Neuronal stem cell (in vitro differentiated cells): ENCODE measurements at regions not wholly inside any gene's neighbourhood (a gene's known extent, or its start where the extent isn't known, plus 50 kb on each side); places are given as distances from the start of the nearest gene placed in this dataset.

Experiments
- DNase-seq: peaks from one replicate; pipeline ENCODE4 v3.0.0-alpha.2; 2013; ENCODE audit warnings: low spot score
- H2AFZ ChIP-seq: one replicate; pipeline ENCODE4 v1.6.1; 2013; ENCODE audit warnings: mild to moderate bottlenecking, low read length, inconsistent platforms
- H2AK5ac ChIP-seq: 2 replicates; pipeline ENCODE4 v1.6.1; 2013; ENCODE audit warnings: low read depth, mild to moderate bottlenecking, inconsistent platforms, low read length, moderate library complexity, mixed read lengths
- H2BK120ac ChIP-seq: 2 replicates; pipeline ENCODE4 v1.6.1; 2013; ENCODE audit warnings: low read depth, mild to moderate bottlenecking, inconsistent platforms, low read length, moderate library complexity, mixed read lengths
- H2BK12ac ChIP-seq: one replicate; pipeline ENCODE4 v1.6.1; 2013; ENCODE audit warnings: low read length, inconsistent platforms
- H2BK15ac ChIP-seq: 2 replicates; pipeline ENCODE4 v1.6.1; 2013; ENCODE audit warnings: mild to moderate bottlenecking, low read length, inconsistent platforms, mixed read lengths
- H2BK5ac ChIP-seq: one replicate; pipeline ENCODE4 v1.6.1; 2013; ENCODE audit warnings: inconsistent platforms, mild to moderate bottlenecking, low read length, moderate library complexity
- H3K14ac ChIP-seq: one replicate; pipeline ENCODE4 v1.6.1; 2013; ENCODE audit warnings: low read length, inconsistent platforms
- H3K18ac ChIP-seq: 2 replicates; pipeline ENCODE4 v1.6.1; 2013; ENCODE audit warnings: low read length, inconsistent platforms
- H3K23ac ChIP-seq: 2 replicates; pipeline ENCODE4 v1.6.1; 2013; ENCODE audit warnings: low read depth, mild to moderate bottlenecking, mixed read lengths, low read length, inconsistent platforms; ENCODE audit not compliant: poor library complexity
- H3K27ac ChIP-seq: replicated peaks from 3 replicates; pipeline ENCODE4 v1.5.1; 2013; ENCODE audit warnings: low read length, inconsistent platforms
- H3K27me3 ChIP-seq, 3 experiments: 2 replicates each; pipeline ENCODE4 v1.6.1; 2013; ENCODE audit warnings: low read length in 3 of 3, mild to moderate bottlenecking in 2 of 3, inconsistent platforms in 1 of 3, low read depth in 1 of 3, mixed read lengths in 1 of 3, moderate library complexity in 1 of 3; ENCODE audit not compliant: control insufficient read depth in 3 of 3, insufficient read depth in 3 of 3
- H3K36me3 ChIP-seq, 2 donors: replicated peaks in 1 of 2; 2 replicates each; pipeline ENCODE4 v1.6.1; 2013; ENCODE audit warnings: low read length in 2 of 2; ENCODE audit not compliant: control insufficient read depth in 2 of 2, insufficient read depth in 2 of 2
- H3K4ac ChIP-seq: 2 replicates; pipeline ENCODE4 v1.6.1; 2013; ENCODE audit warnings: inconsistent platforms, mild to moderate bottlenecking, low read length, moderate library complexity
- H3K4me1 ChIP-seq, 2 donors: 1 replicate in 1 of 2; 2 replicates in 1 of 2; pipeline ENCODE4 v1.6.1; 2013; ENCODE audit warnings: low read length in 2 of 2, low read depth in 1 of 2; ENCODE audit not compliant: control insufficient read depth in 2 of 2, insufficient read depth in 1 of 2
- H3K4me2 ChIP-seq: one replicate; pipeline ENCODE4 v1.6.1; 2013; ENCODE audit warnings: mild to moderate bottlenecking, low read length, inconsistent platforms; ENCODE audit not compliant: insufficient read depth, poor library complexity, severe bottlenecking
- H3K4me3 ChIP-seq, 2 donors: 2 replicates each; pipeline ENCODE4 v1.5.1; 2013; ENCODE audit warnings: low read length in 2 of 2, mild to moderate bottlenecking in 2 of 2, inconsistent platforms in 1 of 2, moderate library complexity in 1 of 2
- H3K79me1 ChIP-seq: one replicate; pipeline ENCODE4 v1.6.1; 2013; ENCODE audit warnings: low read depth, mild to moderate bottlenecking, inconsistent platforms, low read length, moderate library complexity
- H3K9ac ChIP-seq: one replicate; pipeline ENCODE4 v1.6.1; 2013; ENCODE audit warnings: mild to moderate bottlenecking, low read depth, low read length, inconsistent platforms; ENCODE audit not compliant: poor library complexity
- H3K9me3 ChIP-seq, 2 donors: replicated peaks in 1 of 2; 2 replicates each; pipeline versions ENCODE3 to v1.6.1; 2013; ENCODE audit warnings: low read length in 2 of 2, mild to moderate bottlenecking in 2 of 2, inconsistent platforms in 1 of 2, low read depth in 1 of 2, mixed read lengths in 1 of 2, moderate library complexity in 1 of 2; ENCODE audit not compliant: control insufficient read depth in 2 of 2, insufficient read depth in 1 of 2
- H4K8ac ChIP-seq: one replicate; pipeline ENCODE4 v1.6.1; 2013; ENCODE audit warnings: low read depth, mild to moderate bottlenecking, inconsistent platforms, low read length, moderate library complexity
- H4K91ac ChIP-seq: one replicate; pipeline ENCODE4 v1.6.1; 2013; ENCODE audit warnings: low read length, low read depth, mild to moderate bottlenecking, inconsistent platforms; ENCODE audit not compliant: poor library complexity
- WGBS, 2 donors: extraction: QIAGEN DNeasy Blood & Tissue Kit; methylation state at CpG; one replicate each; pipeline ENCODE4 v1.1.7; 2013; ENCODE audit warnings: missing lambda C conversion rate in 2 of 2, mixed read lengths in 1 of 2; ENCODE audit not compliant: insufficient read length in 2 of 2, insufficient replicate concordance in 1 of 2; ENCODE audit errors: extremely low coverage in 2 of 2; 5-methylcytosine and 5-hydroxymethylcytosine counted together

DNA sequence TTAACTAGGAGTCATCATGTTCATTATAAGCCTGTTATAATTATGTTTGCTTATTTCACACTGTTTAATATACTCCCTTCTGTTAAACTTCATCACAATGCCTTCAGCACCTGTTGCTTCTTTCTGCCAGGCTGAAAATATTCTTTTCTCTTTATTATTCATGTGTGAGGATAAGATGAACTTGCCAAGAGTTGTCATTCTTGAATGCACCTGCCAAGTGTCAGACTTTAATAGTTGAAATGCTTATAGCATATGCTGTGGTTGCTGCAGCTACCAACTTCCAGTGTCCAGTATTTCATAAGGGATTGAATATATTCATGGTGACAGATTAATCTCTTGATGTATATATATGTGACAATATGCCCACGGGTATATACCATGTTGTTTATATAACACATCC is 339.2 kb upstream of the MEOX2 start:
- H3K9ac ChIP-seq = no peak overlapping the region
- no peak overlapping the region for H3K4me3 ChIP-seq
- H3K27me3 ChIP-seq = no peaks in the 10 kb centered on the region
- H3K79me1 ChIP-seq = no peaks in the 10 kb centered on the region
- no peak overlapping the region for H2AFZ ChIP-seq
- H2BK15ac ChIP-seq = no peak overlapping the region
- H3K18ac ChIP-seq = no peak overlapping the region
- H3K4ac ChIP-seq = no peak overlapping the region
- no peak overlapping the region for H3K14ac ChIP-seq
- no peak overlapping the region for H4K91ac ChIP-seq
- no peak overlapping the region for H2BK120ac ChIP-seq
- no peak overlapping the region for H2BK12ac ChIP-seq
- no peak overlapping the region for H2AK5ac ChIP-seq
- H4K8ac ChIP-seq = no peak overlapping the region
- H3K23ac ChIP-seq = no peak overlapping the region
- H3K27ac ChIP-seq = no peak overlapping the region
- H3K36me3 ChIP-seq = no peaks in the 10 kb centered on the region
- H2BK5ac ChIP-seq = no peak overlapping the region
- no peak overlapping the region for H3K4me2 ChIP-seq
- no CpG with 5 or more reads among the region's 1 CpG for WGBS, 2 donors
- H3K4me1 ChIP-seq = no peaks in the 10 kb centered on the region
- H3K9me3 ChIP-seq = no peaks in the 10 kb centered on the region
- no peak for DNase-seq

GRCh38 chr7:16023503-16023902 is 337.0 kb upstream of the MEOX2 start:
- no peak overlapping the region for H3K23ac ChIP-seq
- no peaks in the 10 kb centered on the region for H3K9me3 ChIP-seq
- H2BK120ac ChIP-seq = no peak overlapping the region
- no peak overlapping the region for H4K91ac ChIP-seq
- no peak overlapping the region for H3K4me3 ChIP-seq
- H3K4me1 ChIP-seq = no peaks in the 10 kb centered on the region
- no peak overlapping the region for H3K14ac ChIP-seq
- no peak overlapping the region for H3K4me2 ChIP-seq
- H3K18ac ChIP-seq = no peak overlapping the region
- no CpG with 5 or more reads among the region's 3 CpGs for WGBS, 2 donors
- H2BK15ac ChIP-seq = no peak overlapping the region
- DNase-seq = no peak
- no peak overlapping the region for H2BK12ac ChIP-seq
- no peaks in the 10 kb centered on the region for H3K27me3 ChIP-seq
- no peak overlapping the region for H3K9ac ChIP-seq
- H3K27ac ChIP-seq = no peak overlapping the region
- H3K36me3 ChIP-seq = no peaks in the 10 kb centered on the region
- no peak overlapping the region for H4K8ac ChIP-seq
- no peak overlapping the region for H2AFZ ChIP-seq
- no peaks in the 10 kb centered on the region for H3K79me1 ChIP-seq
- H2AK5ac ChIP-seq = no peak overlapping the region
- H3K4ac ChIP-seq = no peak overlapping the region
- H2BK5ac ChIP-seq = no peak overlapping the region

DNA sequence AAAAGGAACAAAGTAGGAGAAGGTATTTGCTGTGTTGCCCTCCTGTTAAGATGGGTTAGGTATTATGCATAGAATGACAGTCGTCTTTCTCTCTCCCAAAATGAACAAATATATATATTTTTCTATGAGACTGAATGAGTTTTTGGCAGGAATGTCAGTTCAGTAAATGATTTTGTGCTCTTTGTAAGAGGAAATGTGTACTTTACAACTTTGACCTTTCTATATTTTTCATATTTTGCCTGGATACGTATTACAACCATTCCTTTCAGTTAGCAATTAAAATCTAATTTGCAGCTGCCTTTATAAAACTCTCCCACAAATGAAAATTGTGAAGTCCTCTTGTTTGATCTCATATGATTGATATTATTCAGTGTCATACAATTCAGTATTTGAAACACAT is 336.6 kb upstream of the MEOX2 start:
- Histone ChIP-seq H3K27me3 (no peaks in the 10 kb centered on the region), H3K4me1 (no peaks in the 10 kb centered on the region)

DNA sequence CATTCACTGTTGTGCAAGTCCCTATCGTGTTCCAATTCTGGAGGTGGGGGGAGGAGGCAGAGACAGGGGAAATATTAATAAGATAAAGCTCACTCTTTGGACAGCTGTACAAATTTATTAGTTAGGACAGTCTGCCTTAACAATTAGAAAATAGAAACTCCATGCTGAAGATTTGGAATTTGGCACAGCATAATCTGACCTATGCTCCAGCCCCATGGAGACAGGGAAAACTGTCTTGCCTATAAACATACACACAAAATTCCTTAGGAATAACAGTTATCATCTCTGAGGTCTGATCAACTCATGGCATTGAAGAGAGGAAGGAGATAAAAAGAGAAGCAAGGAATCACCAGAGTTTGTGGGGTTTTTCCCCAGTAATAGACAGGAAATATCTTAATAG is 335.4 kb upstream of the MEOX2 start:
- Histone ChIP-seq H3K36me3 (no peaks in the 10 kb centered on the region), H3K23ac (no peak overlapping the region), H3K9me3 (no peaks in the 10 kb centered on the region), H4K91ac (no peak overlapping the region), H3K9ac (no peak overlapping the region), H3K4me3 (no peak overlapping the region), H2AFZ (no peak overlapping the region), H2BK5ac (no peak overlapping the region), H3K79me1 (no peaks in the 10 kb centered on the region), H2AK5ac (no peak overlapping the region), H3K27ac (no peak overlapping the region), H3K4ac (no peak overlapping the region), H3K4me1 (no peaks in the 10 kb centered on the region), H3K27me3 (no peaks in the 10 kb centered on the region), H3K4me2 (no peak overlapping the region), H4K8ac (no peak overlapping the region), H2BK120ac (no peak overlapping the region), H2BK15ac (no peak overlapping the region), H3K14ac (no peak overlapping the region), H3K18ac (no peak overlapping the region), H2BK12ac (no peak overlapping the region)
- no peak for DNase-seq
- no CpG with 5 or more reads among the region's 1 CpG for WGBS, 2 donors

More for the DNA sequence above, 336.6 kb upstream of the MEOX2 start:
- WGBS, 2 donors = no CpG with 5 or more reads among the region's 2 CpGs
- Histone ChIP-seq H2BK5ac (no peak overlapping the region), H3K9me3 (no peaks in the 10 kb centered on the region), H3K4ac (no peak overlapping the region), H3K4me2 (no peak overlapping the region), H2AFZ (no peak overlapping the region), H2BK15ac (no peak overlapping the region), H3K18ac (no peak overlapping the region), H4K8ac (no peak overlapping the region), H3K36me3 (no peaks in the 10 kb centered on the region), H3K27ac (no peak overlapping the region), H4K91ac (no peak overlapping the region), H3K79me1 (no peaks in the 10 kb centered on the region), H3K4me3 (no peak overlapping the region), H2BK120ac (no peak overlapping the region), H2AK5ac (no peak overlapping the region), H3K23ac (no peak overlapping the region), H2BK12ac (no peak overlapping the region), H3K14ac (no peak overlapping the region), H3K9ac (no peak overlapping the region)
- no peak for DNase-seq
